ENCODE measurements at regions not wholly inside any gene's neighbourhood (a gene's known extent, or its start where the extent isn't known, plus 50 kb on each side); places are given as distances from the start of the nearest gene placed in this dataset.

DNA sequence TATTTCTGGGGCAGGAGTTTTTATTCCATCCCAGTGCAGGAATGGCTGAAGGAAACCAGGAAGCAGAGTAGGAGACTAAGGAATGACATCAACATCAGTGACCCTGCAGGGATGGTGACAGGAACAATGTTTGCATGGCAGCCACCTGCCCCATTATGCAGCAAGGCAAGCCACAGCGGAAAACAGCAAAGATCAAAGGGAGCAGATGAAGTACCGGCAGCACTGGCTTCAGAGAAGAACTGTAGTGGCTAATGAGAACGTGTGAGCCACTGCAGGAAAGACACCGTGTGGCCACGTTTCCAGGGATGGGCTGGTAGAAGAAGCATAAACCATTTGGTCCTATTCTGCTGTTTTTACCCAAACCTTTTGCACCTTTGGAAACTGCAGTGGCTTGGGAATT is 52.9 kb upstream of the TAB2 start:
- Histone ChIP-seq H3K4me2 (no peak overlapping the region), H3K79me2 (ENCODE audit: insufficient read depth, low read depth) (no peaks in the 10 kb centered on the region), H3K27ac (no peak overlapping the region), H3K4me3 (IDR thresholded peaks at IDR 0.05; ENCODE audit: insufficient read depth, low read depth, low read length) (no peak overlapping the region), H3K36me3 (ENCODE audit: insufficient read depth) (no peaks in the 10 kb centered on the region), H2AFZ (ENCODE audit: low read depth) (no peak overlapping the region), H3K9ac (no peak overlapping the region), H3K27me3 (ENCODE audit: insufficient read depth, low read depth) (no peaks in the 10 kb centered on the region), H4K20me1 (ENCODE audit: insufficient read depth) (no peaks in the 10 kb centered on the region), H3K4me1 (ENCODE audit: low read depth, poor library complexity, severe bottlenecking) (no peaks in the 10 kb centered on the region)
- TF ChIP-seq, protein P1, sequence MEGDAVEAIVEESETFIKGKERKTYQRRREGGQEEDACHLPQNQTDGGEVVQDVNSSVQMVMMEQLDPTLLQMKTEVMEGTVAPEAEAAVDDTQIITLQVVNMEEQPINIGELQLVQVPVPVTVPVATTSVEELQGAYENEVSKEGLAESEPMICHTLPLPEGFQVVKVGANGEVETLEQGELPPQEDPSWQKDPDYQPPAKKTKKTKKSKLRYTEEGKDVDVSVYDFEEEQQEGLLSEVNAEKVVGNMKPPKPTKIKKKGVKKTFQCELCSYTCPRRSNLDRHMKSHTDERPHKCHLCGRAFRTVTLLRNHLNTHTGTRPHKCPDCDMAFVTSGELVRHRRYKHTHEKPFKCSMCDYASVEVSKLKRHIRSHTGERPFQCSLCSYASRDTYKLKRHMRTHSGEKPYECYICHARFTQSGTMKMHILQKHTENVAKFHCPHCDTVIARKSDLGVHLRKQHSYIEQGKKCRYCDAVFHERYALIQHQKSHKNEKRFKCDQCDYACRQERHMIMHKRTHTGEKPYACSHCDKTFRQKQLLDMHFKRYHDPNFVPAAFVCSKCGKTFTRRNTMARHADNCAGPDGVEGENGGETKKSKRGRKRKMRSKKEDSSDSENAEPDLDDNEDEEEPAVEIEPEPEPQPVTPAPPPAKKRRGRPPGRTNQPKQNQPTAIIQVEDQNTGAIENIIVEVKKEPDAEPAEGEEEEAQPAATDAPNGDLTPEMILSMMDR (conservative IDR thresholded peaks at IDR 0.05; ENCODE audit: low read depth, low read length): no peak

DNA sequence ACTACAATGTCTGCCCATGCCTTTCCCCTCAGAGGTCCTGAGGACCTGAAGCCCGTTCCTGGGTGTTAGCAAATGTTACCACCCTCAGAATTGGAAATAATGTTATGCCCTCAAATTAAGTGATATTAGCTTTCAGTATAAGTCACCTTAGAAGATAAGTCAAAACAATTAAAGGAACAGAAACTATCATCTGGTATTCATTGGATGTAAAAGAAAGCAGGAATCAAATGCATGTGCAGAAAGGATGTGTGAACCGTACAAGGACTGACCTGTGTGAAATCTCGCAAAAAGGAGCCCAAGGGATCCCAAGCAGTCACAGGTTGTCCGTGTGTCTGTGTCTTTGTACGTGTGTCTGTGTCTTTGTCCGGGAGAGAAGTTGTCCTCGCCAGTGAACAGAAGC is 51.6 kb upstream of the TAB2 start:
- TF ChIP-seq, protein P1 (conservative IDR thresholded peaks at IDR 0.05; ENCODE audit: low read depth, low read length): no peak
- H3K4me1 ChIP-seq (ENCODE audit: low read depth, poor library complexity, severe bottlenecking): no peaks in the 10 kb centered on the region
- no peaks in the 10 kb centered on the region for H3K36me3 ChIP-seq (ENCODE audit: insufficient read depth)
- no peaks in the 10 kb centered on the region for H3K27me3 ChIP-seq (ENCODE audit: insufficient read depth, low read depth)
- H2AFZ ChIP-seq (ENCODE audit: low read depth): no peak overlapping the region
- H3K4me3 ChIP-seq (IDR thresholded peaks at IDR 0.05; ENCODE audit: insufficient read depth, low read depth, low read length): no peak overlapping the region
- H3K4me2 ChIP-seq: no peak overlapping the region
- no peak overlapping the region for H3K9ac ChIP-seq
- H3K79me2 ChIP-seq (ENCODE audit: insufficient read depth, low read depth): no peaks in the 10 kb centered on the region
- no peaks in the 10 kb centered on the region for H4K20me1 ChIP-seq (ENCODE audit: insufficient read depth)
- H3K27ac ChIP-seq: no peak overlapping the region

DNA sequence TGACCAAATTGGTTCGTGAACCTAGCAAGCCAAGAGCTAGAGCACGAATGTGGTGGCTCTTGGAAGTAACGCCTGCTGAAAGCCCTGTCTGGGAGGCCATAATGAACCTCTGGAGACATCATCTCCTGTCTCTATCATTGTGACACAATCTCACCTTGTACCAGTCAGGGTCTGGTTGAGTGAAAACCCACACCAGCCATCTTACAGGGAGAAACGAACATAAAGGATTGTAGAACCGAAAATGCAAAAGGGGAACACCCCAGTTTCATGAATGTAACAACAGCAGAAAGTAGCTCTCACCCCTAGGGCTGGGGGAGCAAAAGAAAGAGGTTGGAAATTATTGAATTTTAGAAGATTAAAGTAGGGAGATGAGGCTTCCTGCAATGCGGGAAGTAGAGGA is 50.9 kb upstream of the TAB2 start:
- TF ChIP-seq, protein P1 (conservative IDR thresholded peaks at IDR 0.05; ENCODE audit: low read depth, low read length): no peak
- H2AFZ ChIP-seq (ENCODE audit: low read depth): no peak overlapping the region
- no peak overlapping the region for H3K9ac ChIP-seq
- H3K27me3 ChIP-seq (ENCODE audit: insufficient read depth, low read depth): no peaks in the 10 kb centered on the region
- no peaks in the 10 kb centered on the region for H4K20me1 ChIP-seq (ENCODE audit: insufficient read depth)
- no peak overlapping the region for H3K4me2 ChIP-seq
- H3K4me1 ChIP-seq (ENCODE audit: low read depth, poor library complexity, severe bottlenecking): no peaks in the 10 kb centered on the region
- no peak overlapping the region for H3K4me3 ChIP-seq (IDR thresholded peaks at IDR 0.05; ENCODE audit: insufficient read depth, low read depth, low read length)
- H3K79me2 ChIP-seq (ENCODE audit: insufficient read depth, low read depth): no peaks in the 10 kb centered on the region
- H3K27ac ChIP-seq: no peak overlapping the region
- H3K36me3 ChIP-seq (ENCODE audit: insufficient read depth): no peaks in the 10 kb centered on the region

DNA sequence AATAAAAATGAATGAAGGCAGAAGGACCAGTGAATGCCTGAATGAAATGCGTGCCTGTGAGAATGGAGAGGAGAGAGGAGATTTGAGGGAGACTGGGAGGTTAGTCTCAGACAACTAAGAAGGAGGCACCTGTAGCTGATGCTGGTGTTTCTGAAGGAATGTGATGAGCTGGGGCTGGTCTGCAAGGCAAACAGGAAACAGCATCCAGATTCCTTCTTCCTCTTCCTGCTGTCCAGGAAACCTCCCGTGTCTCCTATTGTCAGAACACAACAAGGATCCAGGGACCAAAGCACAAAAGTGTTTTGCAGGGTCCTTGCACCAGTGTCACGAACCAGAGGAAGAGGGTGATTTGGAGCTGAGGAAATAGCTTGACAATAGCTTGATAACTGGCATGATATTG is 50.4 kb upstream of the TAB2 start:
- Histone ChIP-seq H3K27ac (no peak overlapping the region), H3K4me1 (ENCODE audit: low read depth, poor library complexity, severe bottlenecking) (no peaks in the 10 kb centered on the region)

More for the DNA sequence above, 50.4 kb upstream of the TAB2 start:
- Histone ChIP-seq H3K4me3 (IDR thresholded peaks at IDR 0.05; ENCODE audit: insufficient read depth, low read depth, low read length) (no peak overlapping the region), H3K27me3 (ENCODE audit: insufficient read depth, low read depth) (no peaks in the 10 kb centered on the region), H3K36me3 (ENCODE audit: insufficient read depth) (no peaks in the 10 kb centered on the region), H4K20me1 (ENCODE audit: insufficient read depth) (no peaks in the 10 kb centered on the region), H2AFZ (ENCODE audit: low read depth) (no peak overlapping the region), H3K9ac (no peak overlapping the region), H3K79me2 (ENCODE audit: insufficient read depth, low read depth) (no peaks in the 10 kb centered on the region), H3K4me2 (no peak overlapping the region)
- TF ChIP-seq, protein P1 (conservative IDR thresholded peaks at IDR 0.05; ENCODE audit: low read depth, low read length): no peak
